K562 (cell line): ENCODE measurements at regions not wholly inside any gene's neighbourhood (a gene's known extent, or its start where the extent isn't known, plus 50 kb on each side); places are given as distances from the start of the nearest gene placed in this dataset.

Experiments used
- ARNT ChIP-seq, 2 experiments: fragments of 450-650 bp; IDR thresholded peaks; 2 replicates each; pipeline ENCODE4 v1.6.1; 2016; ENCODE audit warnings: mild to moderate bottlenecking in 1 of 2
- BDP1 ChIP-seq: IDR thresholded peaks from 3 replicates; pipeline ENCODE4 v1.6.1; 2011; ENCODE audit not compliant: insufficient read length, insufficient read depth
- CBX1 ChIP-seq: sonication (generic); IDR thresholded peaks from 2 replicates; pipeline ENCODE4 v1.6.1; 2016; ENCODE audit warnings: antibody characterized with exemption, low read depth, mild to moderate bottlenecking
- CREBBP ChIP-seq: IDR thresholded peaks from one replicate; pipeline ENCODE4 v1.6.1; 2012; ENCODE audit warnings: low read depth, mild to moderate bottlenecking, control low read depth, inconsistent platforms, low read length
- E2F6 ChIP-seq, 2 experiments: IDR thresholded peaks; 2 replicates each; pipeline ENCODE4 v1.6.1; 2011; ENCODE audit warnings: borderline replicate concordance in 1 of 2, control low read depth in 1 of 2, low read depth in 1 of 2, low read length in 1 of 2, mild to moderate bottlenecking in 1 of 2, mixed read lengths in 1 of 2, moderate library complexity in 1 of 2; ENCODE audit not compliant: insufficient read depth in 1 of 2, insufficient read length in 1 of 2, poor library complexity in 1 of 2, severe bottlenecking in 1 of 2; ENCODE audit errors: extremely low read depth in 1 of 2
- GABPA ChIP-seq: fragments of 200-800 bp; sonication (Bioruptor generic); conservative IDR thresholded peaks from 2 replicates; pipeline ENCODE4 v1.6.1; 2016; ENCODE audit warnings: low read depth, missing genetic modification characterization, missing compliant biosample characterization
- HNRNPH1 ChIP-seq: fragments of 200-400 bp; formaldehyde crosslinking; optimal IDR thresholded peaks from 2 replicates; pipeline ENCODE3; 2017; ENCODE audit warnings: low read depth, mild to moderate bottlenecking, low read length, moderate library complexity
- MAFF ChIP-seq: IDR thresholded peaks from 2 replicates; pipeline ENCODE4 v1.6.1; 2012; ENCODE audit warnings: low read length, improper control_type of control experiment
- NFYB ChIP-seq: IDR thresholded peaks from 2 replicates; pipeline ENCODE4 v1.6.1; 2011; ENCODE audit warnings: mild to moderate bottlenecking, moderate library complexity; ENCODE audit not compliant: insufficient read length; ENCODE audit errors: extremely low read depth
- PHB2 ChIP-seq: fragments of 450-650 bp; IDR thresholded peaks from 2 replicates; pipeline ENCODE4 v1.6.1; 2017; ENCODE audit warnings: low read depth
- PREB ChIP-seq: sonication (generic); formaldehyde crosslinking; IDR thresholded peaks from 2 replicates; pipeline ENCODE4 v1.8.1; 2023; ENCODE audit warnings: mild to moderate bottlenecking, missing genetic modification reagents
- SREBF2 ChIP-seq: sonication (generic); formaldehyde crosslinking; IDR thresholded peaks from 2 replicates; pipeline ENCODE4 v1.4.0; 2020; ENCODE audit warnings: mild to moderate bottlenecking, missing genetic modification reagents
- TRIM24 ChIP-seq, 2 experiments: fragments of 450-650 bp; IDR thresholded peaks; 2 replicates each; pipeline ENCODE4 v1.6.1; 2016
- ZBTB7A ChIP-seq: IDR thresholded peaks from 2 replicates; pipeline ENCODE4 v1.6.1; 2011; ENCODE audit warnings: low read depth, mild to moderate bottlenecking, low read length, moderate library complexity, borderline replicate concordance; ENCODE audit not compliant: control insufficient read depth
- ZNF23 ChIP-seq: fragments of 250-450 bp; sonication (Bioruptor Pico); IDR thresholded peaks from 2 replicates; pipeline ENCODE4 v1.4.0; 2020; ENCODE audit warnings: mild to moderate bottlenecking
- ZZZ3 ChIP-seq: fragments of 450-650 bp; IDR thresholded peaks from 2 replicates; pipeline ENCODE4 v1.6.1; 2016; ENCODE audit warnings: antibody characterized with exemption, mild to moderate bottlenecking, moderate library complexity
- TF ChIP-seq, protein P1 (sequence below): fragments of 450-650 bp; formaldehyde crosslinking; IDR thresholded peaks from 2 replicates; pipeline ENCODE4 v1.4.0; 2020; ENCODE audit warnings: mild to moderate bottlenecking, moderate library complexity
- TF ChIP-seq, protein P2 (sequence below): fragments of 250-450 bp; sonication (Bioruptor Pico); IDR thresholded peaks from 2 replicates; pipeline ENCODE4 v1.4.0; 2020

GRCh38 chr6:27145731-27146455, 101.6 kb upstream of the PRSS16 start (continued):
- TF ChIP-seq SREBF2 (no peak), TRIM24 (IDR thresholded peaks at IDR 0.05) (no peak), PHB2 (0 out of 2 replicates have a peak, but pooled peaks have one; percentile 37), MAFF (no peak; the same call in 1 of the 2 replicates), CREBBP (no peak), BDP1 (no peak), ZZZ3 (no peak), E2F6 (IDR thresholded peaks at IDR 0.05; ENCODE audit: borderline replicate concordance in 1 of 2, extremely low read depth in 1 of 2, insufficient read depth in 1 of 2, insufficient read length in 1 of 2, low read depth in 1 of 2, low read length in 1 of 2, poor library complexity in 1 of 2, severe bottlenecking in 1 of 2) (peak; percentile 55 to 58), PREB (CRISPR knock-in tag) (no peak), ZBTB7A (no peak), ARNT (IDR thresholded peaks at IDR 0.05) (0 out of 4 replicates have a peak, but pooled peaks of 1 of the 2 experiments have one; percentile 47), HNRNPH1 (no peak), ZNF23 (CRISPR knock-in tag) (0 out of 2 replicates have a peak, but pooled peaks have one; percentile 15), NFYB (no peak), GABPA (tag) (peak; percentile 92), CBX1 (no peak)
- TF ChIP-seq, protein P1, sequence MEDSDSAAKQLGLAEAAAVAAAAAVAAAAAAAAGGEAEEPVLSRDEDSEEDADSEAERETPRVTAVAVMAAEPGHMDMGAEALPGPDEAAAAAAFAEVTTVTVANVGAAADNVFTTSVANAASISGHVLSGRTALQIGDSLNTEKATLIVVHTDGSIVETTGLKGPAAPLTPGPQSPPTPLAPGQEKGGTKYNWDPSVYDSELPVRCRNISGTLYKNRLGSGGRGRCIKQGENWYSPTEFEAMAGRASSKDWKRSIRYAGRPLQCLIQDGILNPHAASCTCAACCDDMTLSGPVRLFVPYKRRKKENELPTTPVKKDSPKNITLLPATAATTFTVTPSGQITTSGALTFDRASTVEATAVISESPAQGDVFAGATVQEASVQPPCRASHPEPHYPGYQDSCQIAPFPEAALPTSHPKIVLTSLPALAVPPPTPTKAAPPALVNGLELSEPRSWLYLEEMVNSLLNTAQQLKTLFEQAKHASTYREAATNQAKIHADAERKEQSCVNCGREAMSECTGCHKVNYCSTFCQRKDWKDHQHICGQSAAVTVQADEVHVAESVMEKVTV (CRISPR knock-in tag) = peak; percentile 14; the same call in 1 of the 2 replicates
- TF ChIP-seq, protein P2, sequence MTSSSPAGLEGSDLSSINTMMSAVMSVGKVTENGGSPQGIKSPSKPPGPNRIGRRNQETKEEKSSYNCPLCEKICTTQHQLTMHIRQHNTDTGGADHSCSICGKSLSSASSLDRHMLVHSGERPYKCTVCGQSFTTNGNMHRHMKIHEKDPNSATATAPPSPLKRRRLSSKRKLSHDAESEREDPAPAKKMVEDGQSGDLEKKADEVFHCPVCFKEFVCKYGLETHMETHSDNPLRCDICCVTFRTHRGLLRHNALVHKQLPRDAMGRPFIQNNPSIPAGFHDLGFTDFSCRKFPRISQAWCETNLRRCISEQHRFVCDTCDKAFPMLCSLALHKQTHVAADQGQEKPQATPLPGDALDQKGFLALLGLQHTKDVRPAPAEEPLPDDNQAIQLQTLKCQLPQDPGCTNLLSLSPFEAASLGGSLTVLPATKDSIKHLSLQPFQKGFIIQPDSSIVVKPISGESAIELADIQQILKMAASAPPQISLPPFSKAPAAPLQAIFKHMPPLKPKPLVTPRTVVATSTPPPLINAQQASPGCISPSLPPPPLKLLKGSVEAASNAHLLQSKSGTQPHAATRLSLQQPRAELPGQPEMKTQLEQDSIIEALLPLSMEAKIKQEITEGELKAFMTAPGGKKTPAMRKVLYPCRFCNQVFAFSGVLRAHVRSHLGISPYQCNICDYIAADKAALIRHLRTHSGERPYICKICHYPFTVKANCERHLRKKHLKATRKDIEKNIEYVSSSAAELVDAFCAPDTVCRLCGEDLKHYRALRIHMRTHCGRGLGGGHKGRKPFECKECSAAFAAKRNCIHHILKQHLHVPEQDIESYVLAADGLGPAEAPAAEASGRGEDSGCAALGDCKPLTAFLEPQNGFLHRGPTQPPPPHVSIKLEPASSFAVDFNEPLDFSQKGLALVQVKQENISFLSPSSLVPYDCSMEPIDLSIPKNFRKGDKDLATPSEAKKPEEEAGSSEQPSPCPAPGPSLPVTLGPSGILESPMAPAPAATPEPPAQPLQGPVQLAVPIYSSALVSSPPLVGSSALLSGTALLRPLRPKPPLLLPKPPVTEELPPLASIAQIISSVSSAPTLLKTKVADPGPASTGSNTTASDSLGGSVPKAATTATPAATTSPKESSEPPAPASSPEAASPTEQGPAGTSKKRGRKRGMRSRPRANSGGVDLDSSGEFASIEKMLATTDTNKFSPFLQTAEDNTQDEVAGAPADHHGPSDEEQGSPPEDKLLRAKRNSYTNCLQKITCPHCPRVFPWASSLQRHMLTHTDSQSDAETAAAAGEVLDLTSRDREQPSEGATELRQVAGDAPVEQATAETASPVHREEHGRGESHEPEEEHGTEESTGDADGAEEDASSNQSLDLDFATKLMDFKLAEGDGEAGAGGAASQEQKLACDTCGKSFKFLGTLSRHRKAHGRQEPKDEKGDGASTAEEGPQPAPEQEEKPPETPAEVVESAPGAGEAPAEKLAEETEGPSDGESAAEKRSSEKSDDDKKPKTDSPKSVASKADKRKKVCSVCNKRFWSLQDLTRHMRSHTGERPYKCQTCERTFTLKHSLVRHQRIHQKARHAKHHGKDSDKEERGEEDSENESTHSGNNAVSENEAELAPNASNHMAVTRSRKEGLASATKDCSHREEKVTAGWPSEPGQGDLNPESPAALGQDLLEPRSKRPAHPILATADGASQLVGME = no peak
